ENCODE measurements at regions not wholly inside any gene's neighbourhood (a gene's known extent, or its start where the extent isn't known, plus 50 kb on each side); places are given as distances from the start of the nearest gene placed in this dataset.

DNA sequence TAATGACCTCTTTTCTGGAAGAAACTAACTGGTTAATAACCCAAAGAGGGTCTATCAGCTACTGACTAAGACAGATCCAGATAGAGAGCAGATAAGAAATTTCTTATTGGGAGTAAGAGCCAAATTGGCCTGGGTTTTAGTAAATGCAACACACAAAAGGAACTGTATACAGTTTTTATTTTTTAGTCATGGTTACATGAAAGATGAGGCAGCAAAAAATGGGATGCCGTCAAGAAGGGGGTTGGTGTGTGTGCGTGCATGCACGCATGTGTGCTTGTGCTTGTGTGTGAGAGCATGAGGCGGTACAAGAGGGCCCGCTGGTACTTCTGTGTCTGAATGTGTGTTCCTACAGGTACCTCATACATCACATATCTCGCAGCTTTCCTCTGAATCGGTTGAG is 466.2 kb upstream of the HNRNPA3 start:
- no peak overlapping the region for H3K27ac ChIP-seq (ENCODE audit: low read depth, low read length, poor library complexity, severe bottlenecking)
- POLR2A ChIA-PET = interaction anchor here (0.7 kb wide), 1 partner anchor 12 kb away, joined by 3 read pairs; no protein-coding TSS in a partner anchor
- CTCF ChIA-PET (ENCODE audit: unreplicated experiment) = interaction anchor here (0.6 kb wide), 1 partner anchor 18 kb away, joined by 4 read pairs; no protein-coding TSS in a partner anchor

GRCh38 chr2:176747506-176747905 is 465.1 kb upstream of the HNRNPA3 start:
- POLR2A ChIA-PET = interaction anchor here (1.7 kb wide), 1 partner anchor 10 kb away, joined by 6 read pairs; no protein-coding TSS in a partner anchor

More for the DNA sequence above, 466.2 kb upstream of the HNRNPA3 start:
- no peaks in the 10 kb centered on the region for H3K9me3 ChIP-seq (ENCODE audit: low read length)
- DNase-seq (ENCODE audit: low spot score) = no peak
- H2AFZ ChIP-seq (ENCODE audit: low read length) = no peak overlapping the region
- no peaks in the 10 kb centered on the region for H3K79me2 ChIP-seq (ENCODE audit: insufficient read depth, low read depth, low read length)
- intact Hi-C loops (cut with micrococcal nuclease; ENCODE audit: unreplicated experiment) = no loop called here
- peaks cover 28% of the 10 kb centered on the region for H3K4me1 ChIP-seq (ENCODE audit: insufficient read depth, low read length, poor library complexity, severe bottlenecking)
- H3K4me2 ChIP-seq (ENCODE audit: low read length) = no peak overlapping the region
- H3K36me3 ChIP-seq (ENCODE audit: insufficient read depth, low read length) = no peaks in the 10 kb centered on the region
- H4K20me1 ChIP-seq (ENCODE audit: insufficient read depth, low read length) = no peaks in the 10 kb centered on the region
- no peak overlapping the region for H3K4me3 ChIP-seq (ENCODE audit: low read depth, low read length, poor library complexity, severe bottlenecking)
- no TSS peak for BruUV-seq (replicated peaks)
- H3K9me2 ChIP-seq (ENCODE audit: insufficient read depth, low read length) = no peaks in the 10 kb centered on the region
- no peak for TF ChIP-seq EZH2phosphoT487 (IDR thresholded peaks at IDR 0.05; ENCODE audit: borderline replicate concordance, low read depth, low read length)
- TF ChIP-seq, protein P1, sequence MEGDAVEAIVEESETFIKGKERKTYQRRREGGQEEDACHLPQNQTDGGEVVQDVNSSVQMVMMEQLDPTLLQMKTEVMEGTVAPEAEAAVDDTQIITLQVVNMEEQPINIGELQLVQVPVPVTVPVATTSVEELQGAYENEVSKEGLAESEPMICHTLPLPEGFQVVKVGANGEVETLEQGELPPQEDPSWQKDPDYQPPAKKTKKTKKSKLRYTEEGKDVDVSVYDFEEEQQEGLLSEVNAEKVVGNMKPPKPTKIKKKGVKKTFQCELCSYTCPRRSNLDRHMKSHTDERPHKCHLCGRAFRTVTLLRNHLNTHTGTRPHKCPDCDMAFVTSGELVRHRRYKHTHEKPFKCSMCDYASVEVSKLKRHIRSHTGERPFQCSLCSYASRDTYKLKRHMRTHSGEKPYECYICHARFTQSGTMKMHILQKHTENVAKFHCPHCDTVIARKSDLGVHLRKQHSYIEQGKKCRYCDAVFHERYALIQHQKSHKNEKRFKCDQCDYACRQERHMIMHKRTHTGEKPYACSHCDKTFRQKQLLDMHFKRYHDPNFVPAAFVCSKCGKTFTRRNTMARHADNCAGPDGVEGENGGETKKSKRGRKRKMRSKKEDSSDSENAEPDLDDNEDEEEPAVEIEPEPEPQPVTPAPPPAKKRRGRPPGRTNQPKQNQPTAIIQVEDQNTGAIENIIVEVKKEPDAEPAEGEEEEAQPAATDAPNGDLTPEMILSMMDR (conservative IDR thresholded peaks at IDR 0.05; ENCODE audit: low read length) = no peak

DNA sequence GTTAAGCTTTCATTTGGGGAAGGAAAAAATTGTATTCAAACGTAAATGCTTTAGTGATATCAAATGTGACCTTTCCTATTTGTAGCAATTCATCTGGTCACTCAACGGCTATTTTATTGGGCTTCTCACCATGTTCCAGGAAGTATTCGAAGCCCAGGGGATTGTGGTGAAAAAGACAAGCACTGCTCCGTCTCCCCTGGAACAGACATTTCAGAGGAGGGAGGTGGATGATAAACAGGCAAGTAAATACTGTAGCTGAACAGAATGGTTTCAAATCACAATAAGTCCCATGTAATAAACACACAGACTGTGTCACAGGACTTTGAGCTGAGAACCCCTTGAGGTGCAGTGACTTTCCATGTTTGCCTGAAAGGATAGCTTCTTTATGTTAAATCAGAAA is 464.7 kb upstream of the HNRNPA3 start:
- TF ChIP-seq, protein P1 (conservative IDR thresholded peaks at IDR 0.05; ENCODE audit: low read length) = no peak
- no peak for TF ChIP-seq EZH2phosphoT487 (IDR thresholded peaks at IDR 0.05; ENCODE audit: borderline replicate concordance, low read depth, low read length)
- H3K27ac ChIP-seq (ENCODE audit: low read depth, low read length, poor library complexity, severe bottlenecking) = no peak overlapping the region
- intact Hi-C loops (cut with micrococcal nuclease; ENCODE audit: unreplicated experiment) = no loop called here

More at GRCh38 chr2:176747506-176747905, 465.1 kb upstream of the HNRNPA3 start:
- CTCF ChIA-PET (ENCODE audit: unreplicated experiment) = interaction anchor here (0.6 kb wide), 1 partner anchor 29 kb away, joined by 4 read pairs; no protein-coding TSS in a partner anchor
- Histone ChIP-seq H3K4me2 (ENCODE audit: low read length) (no peak overlapping the region), H3K9me3 (ENCODE audit: low read length) (no peaks in the 10 kb centered on the region), H3K36me3 (ENCODE audit: insufficient read depth, low read length) (no peaks in the 10 kb centered on the region), H3K27ac (ENCODE audit: low read depth, low read length, poor library complexity, severe bottlenecking) (no peak overlapping the region), H3K4me3 (ENCODE audit: low read depth, low read length, poor library complexity, severe bottlenecking) (no peak overlapping the region), H4K20me1 (ENCODE audit: insufficient read depth, low read length) (no peaks in the 10 kb centered on the region), H2AFZ (ENCODE audit: low read length) (no peak overlapping the region), H3K4me1 (ENCODE audit: insufficient read depth, low read length, poor library complexity, severe bottlenecking) (peaks cover 39% of the 10 kb centered on the region), H3K9me2 (ENCODE audit: insufficient read depth, low read length) (no peaks in the 10 kb centered on the region), H3K79me2 (ENCODE audit: insufficient read depth, low read depth, low read length) (no peaks in the 10 kb centered on the region)
- TF ChIP-seq, protein P1 (conservative IDR thresholded peaks at IDR 0.05; ENCODE audit: low read length) = no peak
- TF ChIP-seq EZH2phosphoT487 (IDR thresholded peaks at IDR 0.05; ENCODE audit: borderline replicate concordance, low read depth, low read length) = no peak
- no peak for DNase-seq (ENCODE audit: low spot score)
- BruUV-seq (replicated peaks) = no TSS peak
- intact Hi-C loops (cut with micrococcal nuclease; ENCODE audit: unreplicated experiment) = no loop called here

More for the DNA sequence above, 464.7 kb upstream of the HNRNPA3 start:
- Histone ChIP-seq H4K20me1 (ENCODE audit: insufficient read depth, low read length) (no peaks in the 10 kb centered on the region), H3K9me3 (ENCODE audit: low read length) (no peaks in the 10 kb centered on the region), H3K79me2 (ENCODE audit: insufficient read depth, low read depth, low read length) (no peaks in the 10 kb centered on the region), H3K4me3 (ENCODE audit: low read depth, low read length, poor library complexity, severe bottlenecking) (no peak overlapping the region), H3K36me3 (ENCODE audit: insufficient read depth, low read length) (no peaks in the 10 kb centered on the region), H3K4me1 (ENCODE audit: insufficient read depth, low read length, poor library complexity, severe bottlenecking) (peaks cover 43% of the 10 kb centered on the region), H3K9me2 (ENCODE audit: insufficient read depth, low read length) (no peaks in the 10 kb centered on the region), H3K4me2 (ENCODE audit: low read length) (no peak overlapping the region), H2AFZ (ENCODE audit: low read length) (no peak overlapping the region)
- ChIA-PET POLR2A (interaction anchor here (1.7 kb wide), 1 partner anchor 10 kb away, joined by 6 read pairs; no protein-coding TSS in a partner anchor), CTCF (ENCODE audit: unreplicated experiment) (no interaction called here)
- no peak for DNase-seq (ENCODE audit: low spot score)
- no TSS peak for BruUV-seq (replicated peaks)
